ENCODE measurements at regions not wholly inside any gene's neighbourhood (a gene's known extent, or its start where the extent isn't known, plus 50 kb on each side); places are given as distances from the start of the nearest gene placed in this dataset.

- TF ChIP-seq, protein P1, sequence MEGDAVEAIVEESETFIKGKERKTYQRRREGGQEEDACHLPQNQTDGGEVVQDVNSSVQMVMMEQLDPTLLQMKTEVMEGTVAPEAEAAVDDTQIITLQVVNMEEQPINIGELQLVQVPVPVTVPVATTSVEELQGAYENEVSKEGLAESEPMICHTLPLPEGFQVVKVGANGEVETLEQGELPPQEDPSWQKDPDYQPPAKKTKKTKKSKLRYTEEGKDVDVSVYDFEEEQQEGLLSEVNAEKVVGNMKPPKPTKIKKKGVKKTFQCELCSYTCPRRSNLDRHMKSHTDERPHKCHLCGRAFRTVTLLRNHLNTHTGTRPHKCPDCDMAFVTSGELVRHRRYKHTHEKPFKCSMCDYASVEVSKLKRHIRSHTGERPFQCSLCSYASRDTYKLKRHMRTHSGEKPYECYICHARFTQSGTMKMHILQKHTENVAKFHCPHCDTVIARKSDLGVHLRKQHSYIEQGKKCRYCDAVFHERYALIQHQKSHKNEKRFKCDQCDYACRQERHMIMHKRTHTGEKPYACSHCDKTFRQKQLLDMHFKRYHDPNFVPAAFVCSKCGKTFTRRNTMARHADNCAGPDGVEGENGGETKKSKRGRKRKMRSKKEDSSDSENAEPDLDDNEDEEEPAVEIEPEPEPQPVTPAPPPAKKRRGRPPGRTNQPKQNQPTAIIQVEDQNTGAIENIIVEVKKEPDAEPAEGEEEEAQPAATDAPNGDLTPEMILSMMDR (IDR thresholded peaks at IDR 0.05; ENCODE audit: low read length): no peak
- TF ChIP-seq EZH2 (optimal IDR thresholded peaks at IDR 0.05; ENCODE audit: low read depth, low read length) (no peak), EZH2phosphoT487 (IDR thresholded peaks at IDR 0.05; ENCODE audit: low read length) (no peak)
Observed at GRCh38 chr3:27553886-27554540, 69.8 kb upstream of the SLC4A7 start.

All from MM.1S (cell line).